GM12891 (cell line): ENCODE measurements at regions not wholly inside any gene's neighbourhood (a gene's known extent, or its start where the extent isn't known, plus 50 kb on each side); places are given as distances from the start of the nearest gene placed in this dataset.

Experiments
- PAX5 ChIP-seq: IDR thresholded peaks from 2 replicates; pipeline ENCODE4 v1.6.1; 2011; ENCODE audit warnings: low read length, moderate library complexity, mild to moderate bottlenecking; ENCODE audit not compliant: insufficient read depth, severe bottlenecking
- POLR2A ChIP-seq: IDR thresholded peaks from 2 replicates; pipeline ENCODE4 v1.6.1; 2011; ENCODE audit warnings: low read depth, low read length, control low read depth
- POLR2AphosphoS5 ChIP-seq: IDR thresholded peaks from 2 replicates; pipeline ENCODE4 v1.6.1; 2011; ENCODE audit warnings: low read depth, low read length, control low read depth
- SPI1 ChIP-seq: IDR thresholded peaks from 2 replicates; pipeline ENCODE4 v1.6.1; 2011; ENCODE audit warnings: low read depth, low read length, control low read depth
- TAF1 ChIP-seq: IDR thresholded peaks from 2 replicates; pipeline ENCODE4 v1.6.1; 2011; ENCODE audit warnings: low read depth, low read length, control low read depth

- TF ChIP-seq TAF1 (no peak), PAX5 (no peak), POLR2A (no peak), POLR2AphosphoS5 (no peak), SPI1 (no peak)
These were observed 546.6 kb upstream of the TMEM132C start for GRCh38 chr12:127720334-127720733.
